Naive thymus-derived CD4-positive, alpha-beta T cell (primary cell): ENCODE measurements at regions not wholly inside any gene's neighbourhood (a gene's known extent, or its start where the extent isn't known, plus 50 kb on each side); places are given as distances from the start of the nearest gene placed in this dataset.

ENCODE experiments used
- ATAC-seq: fragments of 150-1000 bp; cut with Tn5 transposase; 2 replicates; pipeline ENCODE4 v1.10.0; 2021; ENCODE audit warnings: mild to moderate bottlenecking, moderate library complexity
- CTCF ChIA-PET: fragments of 350-600 bp; sonication (Branson Sonifier 250); formaldehyde crosslinking; loops from one replicate; lab custom pipeline; 2021; ENCODE audit warnings: antibody characterized with exemption; lab: Charles Lee
- POLR2A ChIA-PET: fragments of 350-600 bp; sonication (Branson Sonifier 250); formaldehyde crosslinking; loops from one replicate; lab custom pipeline; 2021; ENCODE audit warnings: antibody characterized with exemption, inconsistent platforms; lab: Charles Lee
- DNase-seq, 9 donors: peaks; one replicate each; pipeline versions ENCODE4 v3.0.0 to v3.0.0-alpha.2; 2020 to 2022; ENCODE audit warnings: mixed read lengths in 1 of 9
- H3K27ac ChIP-seq: one replicate; pipeline ENCODE4 v1.7.0; 2013; ENCODE audit warnings: mild to moderate bottlenecking, low read depth, low read length, moderate library complexity
- H3K27me3 ChIP-seq, 2 donors: one replicate each; pipeline ENCODE4 v1.7.0; 2013; ENCODE audit warnings: low read length in 2 of 2, mild to moderate bottlenecking in 2 of 2, moderate library complexity in 2 of 2; ENCODE audit not compliant: control insufficient read depth in 2 of 2, insufficient read depth in 2 of 2
- H3K36me3 ChIP-seq, 3 experiments: 1 replicate in 2 of 3; 2 replicates in 1 of 3; pipeline ENCODE4 v1.7.0; 2013; ENCODE audit warnings: low read length in 3 of 3, mild to moderate bottlenecking in 3 of 3, moderate library complexity in 1 of 3; ENCODE audit not compliant: insufficient read depth in 3 of 3, control insufficient read depth in 2 of 3
- H3K4me1 ChIP-seq, 2 donors: one replicate each; pipeline ENCODE4 v1.7.0; 2013; ENCODE audit warnings: low read length in 2 of 2, mild to moderate bottlenecking in 2 of 2, moderate library complexity in 1 of 2; ENCODE audit not compliant: control insufficient read depth in 2 of 2, insufficient read depth in 2 of 2
- H3K4me3 ChIP-seq: 2 replicates; pipeline ENCODE4 v1.7.0; 2013; ENCODE audit warnings: mild to moderate bottlenecking, low read length
- H3K9me3 ChIP-seq, 3 experiments: 1 replicate in 2 of 3; 2 replicates in 1 of 3; pipeline ENCODE4 v1.7.0; 2013; ENCODE audit warnings: low read length in 3 of 3; ENCODE audit not compliant: control insufficient read depth in 2 of 3
- H3K27ac Mint-ChIP-seq, 9 donors: one replicate each; pipeline ENCODE4 v1.8.0; 2020 to 2022; ENCODE audit warnings: mixed read lengths in 9 of 9, mild to moderate bottlenecking in 8 of 9, moderate library complexity in 5 of 9, inconsistent platforms in 2 of 9
- H3K27me3 Mint-ChIP-seq, 5 donors: one replicate each; pipeline ENCODE4 v1.8.0; 2021 to 2022; ENCODE audit warnings: mixed read lengths in 5 of 5, mild to moderate bottlenecking in 1 of 5
- H3K36me3 Mint-ChIP-seq, 5 donors: one replicate each; pipeline ENCODE4 v1.8.0; 2020 to 2022; ENCODE audit warnings: mixed read lengths in 5 of 5, mild to moderate bottlenecking in 3 of 5, inconsistent platforms in 1 of 5
- H3K4me1 Mint-ChIP-seq, 7 donors: one replicate each; pipeline ENCODE4 v1.8.0; 2020 to 2022; ENCODE audit warnings: mixed read lengths in 7 of 7, mild to moderate bottlenecking in 3 of 7, inconsistent platforms in 1 of 7
- H3K4me3 Mint-ChIP-seq, 10 donors: one replicate each; pipeline ENCODE4 v1.8.0; 2020 to 2022; ENCODE audit warnings: mild to moderate bottlenecking in 10 of 10, mixed read lengths in 10 of 10, moderate library complexity in 6 of 10, inconsistent platforms in 2 of 10
- H3K9me3 Mint-ChIP-seq, 11 donors: one replicate each; pipeline ENCODE4 v1.8.0; 2020 to 2022; ENCODE audit warnings: mixed read lengths in 11 of 11, mild to moderate bottlenecking in 4 of 11, inconsistent platforms in 1 of 11, moderate library complexity in 1 of 11
- intact Hi-C, 2 donors: fragments of 100-400 bp; cut with micrococcal nuclease; formaldehyde crosslinking; loops; one replicate each; pipeline ENCODE4 v1.15.1; 2023

GRCh38 chr5:107184066-107184465 is 486.7 kb downstream of the EFNA5 start:
- DNase-seq = no peak
- Mint-ChIP-seq H3K4me1 (no peaks in the 10 kb centered on the region), H3K27ac (no peak overlapping the region), H3K27me3 (peaks cover 0 to 4% (median 0%) of the 10 kb centered on the region in 5 donors), H3K4me3 (no peak overlapping the region), H3K36me3 (no peaks in the 10 kb centered on the region), H3K9me3 (peaks cover 0 to 26% (median 6%) of the 10 kb centered on the region in 11 donors)
- Histone ChIP-seq H3K4me1 (no peaks in the 10 kb centered on the region), H3K9me3 (no peaks in the 10 kb centered on the region), H3K27me3 (no peaks in the 10 kb centered on the region), H3K4me3 (no peak overlapping the region), H3K27ac (no peak overlapping the region), H3K36me3 (no peaks in the 10 kb centered on the region)
- intact Hi-C loops = no loop called here
- ChIA-PET CTCF (no interaction called here), POLR2A (no interaction called here)
- ATAC-seq = no peak

GRCh38 chr5:107170620-107171019 is 500.1 kb downstream of the EFNA5 start:
- no peak for ATAC-seq
- no peak overlapping the region for H3K27ac ChIP-seq
- intact Hi-C loops = no loop called here

GRCh38 chr5:107169867-107170266 is 500.9 kb downstream of the EFNA5 start:
- CTCF ChIA-PET = no interaction called here
- Mint-ChIP-seq H3K9me3 (peaks cover 0 to 22% (median 14%) of the 10 kb centered on the region in 11 donors), H3K4me1 (no peaks in the 10 kb centered on the region), H3K36me3 (peaks cover 0 to 6% (median 0%) of the 10 kb centered on the region in 5 donors), H3K4me3 (no peak overlapping the region), H3K27me3 (peaks cover 0 to 4% (median 3%) of the 10 kb centered on the region in 5 donors), H3K27ac (no peak overlapping the region)
- DNase-seq (no peak), ATAC-seq (no peak)
- POLR2A ChIA-PET = no interaction called here
- Histone ChIP-seq H3K4me3 (no peak overlapping the region), H3K27ac (no peak overlapping the region), H3K27me3 (no peaks in the 10 kb centered on the region), H3K9me3 (no peaks in the 10 kb centered on the region), H3K4me1 (no peaks in the 10 kb centered on the region), H3K36me3 (no peaks in the 10 kb centered on the region)
- intact Hi-C loops = no loop called here

More at GRCh38 chr5:107170620-107171019, 500.1 kb downstream of the EFNA5 start:
- DNase-seq = no peak
- Histone ChIP-seq H3K36me3 (no peaks in the 10 kb centered on the region), H3K4me1 (no peaks in the 10 kb centered on the region), H3K27me3 (no peaks in the 10 kb centered on the region), H3K9me3 (no peaks in the 10 kb centered on the region), H3K4me3 (no peak overlapping the region)
- no peak overlapping the region for H3K27ac Mint-ChIP-seq
- H3K4me3 Mint-ChIP-seq = no peak overlapping the region
- H3K9me3 Mint-ChIP-seq = peaks cover 0 to 22% (median 14%) of the 10 kb centered on the region in 11 donors
- H3K4me1 Mint-ChIP-seq = no peaks in the 10 kb centered on the region
- ChIA-PET POLR2A (no interaction called here), CTCF (no interaction called here)
- peaks cover 0 to 6% (median 0%) of the 10 kb centered on the region in 5 donors for H3K36me3 Mint-ChIP-seq
- peaks cover 0 to 4% (median 3%) of the 10 kb centered on the region in 5 donors for H3K27me3 Mint-ChIP-seq

- no peak for DNase-seq
- POLR2A ChIA-PET = no interaction called here
- Histone ChIP-seq H3K36me3 (no peaks in the 10 kb centered on the region), H3K4me1 (no peaks in the 10 kb centered on the region), H3K27me3 (no peaks in the 10 kb centered on the region), H3K27ac (no peak overlapping the region), H3K9me3 (no peaks in the 10 kb centered on the region), H3K4me3 (no peak overlapping the region)
- Mint-ChIP-seq H3K36me3 (peaks cover 0 to 6% (median 0%) of the 10 kb centered on the region in 5 donors), H3K4me1 (no peaks in the 10 kb centered on the region), H3K9me3 (peaks cover 0 to 22% (median 14%) of the 10 kb centered on the region in 11 donors), H3K27ac (no peak overlapping the region), H3K4me3 (no peak overlapping the region), H3K27me3 (peaks cover 0 to 4% (median 0%) of the 10 kb centered on the region in 5 donors)
- CTCF ChIA-PET = no interaction called here
- intact Hi-C loops = no loop called here
- no peak for ATAC-seq
Observed at GRCh38 chr5:107168848-107169752, 501.6 kb downstream of the EFNA5 start.

- Mint-ChIP-seq H3K9me3 (peaks cover 0 to 22% (median 14%) of the 10 kb centered on the region in 11 donors), H3K4me3 (no peak overlapping the region), H3K27ac (no peak overlapping the region), H3K27me3 (peaks cover 0 to 4% (median 0%) of the 10 kb centered on the region in 5 donors), H3K4me1 (no peaks in the 10 kb centered on the region), H3K36me3 (peaks cover 0 to 6% (median 0%) of the 10 kb centered on the region in 5 donors)
- no peaks in the 10 kb centered on the region for H3K36me3 ChIP-seq
- H3K27me3 ChIP-seq = no peaks in the 10 kb centered on the region
- H3K4me1 ChIP-seq = no peaks in the 10 kb centered on the region
- ChIA-PET POLR2A (no interaction called here), CTCF (no interaction called here)
- DNase-seq (no peak), ATAC-seq (no peak)
- intact Hi-C loops = no loop called here
- H3K27ac ChIP-seq = no peak overlapping the region
- no peak overlapping the region for H3K4me3 ChIP-seq
- no peaks in the 10 kb centered on the region for H3K9me3 ChIP-seq
Observed at GRCh38 chr5:107168086-107168485, 502.7 kb downstream of the EFNA5 start.

- intact Hi-C loops = no loop called here
- Histone ChIP-seq H3K36me3 (no peaks in the 10 kb centered on the region), H3K4me3 (no peak overlapping the region), H3K9me3 (no peaks in the 10 kb centered on the region), H3K27me3 (no peaks in the 10 kb centered on the region), H3K4me1 (no peaks in the 10 kb centered on the region), H3K27ac (no peak overlapping the region)
- no peaks in the 10 kb centered on the region for H3K27me3 Mint-ChIP-seq
- no peak overlapping the region for H3K27ac Mint-ChIP-seq
- POLR2A ChIA-PET = no interaction called here
- ATAC-seq (no peak), DNase-seq (no peak)
- peaks cover 0 to 17% (median 6%) of the 10 kb centered on the region in 11 donors for H3K9me3 Mint-ChIP-seq
- no peak overlapping the region for H3K4me3 Mint-ChIP-seq
- H3K36me3 Mint-ChIP-seq = peaks cover 0 to under 1% (median 0%) of the 10 kb centered on the region in 5 donors
- no peaks in the 10 kb centered on the region for H3K4me1 Mint-ChIP-seq
- CTCF ChIA-PET = no interaction called here
Observed at GRCh38 chr5:107165296-107165695, 505.4 kb downstream of the EFNA5 start.

GRCh38 chr5:107157809-107158208 is 512.9 kb downstream of the EFNA5 start:
- Histone ChIP-seq H3K27ac (no peak overlapping the region), H3K4me1 (no peaks in the 10 kb centered on the region), H3K9me3 (no peaks in the 10 kb centered on the region), H3K27me3 (no peaks in the 10 kb centered on the region), H3K4me3 (no peak overlapping the region), H3K36me3 (no peaks in the 10 kb centered on the region)
- Mint-ChIP-seq H3K36me3 (no peaks in the 10 kb centered on the region), H3K9me3 (peaks cover 0 to 19% (median 3%) of the 10 kb centered on the region in 11 donors), H3K4me1 (no peaks in the 10 kb centered on the region), H3K4me3 (no peak overlapping the region), H3K27me3 (no peaks in the 10 kb centered on the region), H3K27ac (no peak overlapping the region)
- intact Hi-C loops = no loop called here
- no peak for DNase-seq
- no peak for ATAC-seq
- POLR2A ChIA-PET = no interaction called here
- CTCF ChIA-PET = no interaction called here
